ENCODE measurements at regions not wholly inside any gene's neighbourhood (a gene's known extent, or its start where the extent isn't known, plus 50 kb on each side); places are given as distances from the start of the nearest gene placed in this dataset.
"Not testable (repeated sequence)": the region's sequence is repeated elsewhere in the genome, so short reads cannot be mapped to it uniquely, and the experiment has no call there.

- H3K4me3 ChIP-seq (ENCODE audit: low read depth, low read length): no peak overlapping the region
- no peaks in the 10 kb centered on the region for H3K27me3 ChIP-seq (ENCODE audit: control insufficient read depth, insufficient read depth, low read length)
- no peak for TF ChIP-seq CTCF (IDR thresholded peaks at IDR 0.05; ENCODE audit: insufficient read depth, low read length, poor library complexity, severe bottlenecking)
- H3K36me3 ChIP-seq (ENCODE audit: control insufficient read depth, insufficient read depth, low read length): no peaks in the 10 kb centered on the region
- no peak for DNase-seq (ENCODE audit: low read depth)
These were observed 64.7 kb upstream of the ACTRT2 start for GRCh38 chr1:2956576-2956975.

- no peak for TF ChIP-seq CTCF (IDR thresholded peaks at IDR 0.05; ENCODE audit: insufficient read depth, low read length, poor library complexity, severe bottlenecking)
- H3K27me3 ChIP-seq (ENCODE audit: control insufficient read depth, insufficient read depth, low read length): no peaks in the 10 kb centered on the region
- no peaks in the 10 kb centered on the region for H3K36me3 ChIP-seq (ENCODE audit: control insufficient read depth, insufficient read depth, low read length)
- H3K4me3 ChIP-seq (ENCODE audit: low read depth, low read length): no peak overlapping the region
- no peak for DNase-seq (ENCODE audit: low read depth)
These were observed 63.9 kb upstream of the ACTRT2 start for GRCh38 chr1:2957329-2957728.

GRCh38 chr1:2959881-2960280 is 61.4 kb upstream of the ACTRT2 start:
- not testable (repeated sequence) for DNase-seq (ENCODE audit: low read depth); H3K27me3 ChIP-seq (ENCODE audit: control insufficient read depth, insufficient read depth, low read length); H3K36me3 ChIP-seq (ENCODE audit: control insufficient read depth, insufficient read depth, low read length); H3K4me3 ChIP-seq (ENCODE audit: low read depth, low read length)

- no peak for DNase-seq (ENCODE audit: low read depth)
- TF ChIP-seq CTCF (IDR thresholded peaks at IDR 0.05; ENCODE audit: insufficient read depth, low read length, poor library complexity, severe bottlenecking): no peak
- no peak overlapping the region for H3K4me3 ChIP-seq (ENCODE audit: low read depth, low read length)
- no peaks in the 10 kb centered on the region for H3K27me3 ChIP-seq (ENCODE audit: control insufficient read depth, insufficient read depth, low read length)
- H3K36me3 ChIP-seq (ENCODE audit: control insufficient read depth, insufficient read depth, low read length): no peaks in the 10 kb centered on the region
These were observed 60.2 kb upstream of the ACTRT2 start for GRCh38 chr1:2961081-2961480.

GRCh38 chr1:2961661-2962060 is 59.6 kb upstream of the ACTRT2 start:
- no peak for TF ChIP-seq CTCF (IDR thresholded peaks at IDR 0.05; ENCODE audit: insufficient read depth, low read length, poor library complexity, severe bottlenecking)
- Histone ChIP-seq H3K36me3 (ENCODE audit: control insufficient read depth, insufficient read depth, low read length) (no peaks in the 10 kb centered on the region), H3K4me3 (ENCODE audit: low read depth, low read length) (no peak overlapping the region), H3K27me3 (ENCODE audit: control insufficient read depth, insufficient read depth, low read length) (no peaks in the 10 kb centered on the region)
- no peak for DNase-seq (ENCODE audit: low read depth)

GRCh38 chr1:2962061-2962460 is 59.2 kb upstream of the ACTRT2 start:
- TF ChIP-seq CTCF (IDR thresholded peaks at IDR 0.05; ENCODE audit: insufficient read depth, low read length, poor library complexity, severe bottlenecking): no peak
- DNase-seq (ENCODE audit: low read depth): no peak

More at GRCh38 chr1:2962061-2962460, 59.2 kb upstream of the ACTRT2 start:
- no peaks in the 10 kb centered on the region for H3K27me3 ChIP-seq (ENCODE audit: control insufficient read depth, insufficient read depth, low read length)
- no peaks in the 10 kb centered on the region for H3K36me3 ChIP-seq (ENCODE audit: control insufficient read depth, insufficient read depth, low read length)
- no peak overlapping the region for H3K4me3 ChIP-seq (ENCODE audit: low read depth, low read length)

Data from kidney epithelial cell (primary cell).